Esophagus squamous epithelium (tissue), 4 donors: ENCODE measurements at regions not wholly inside any gene's neighbourhood (a gene's known extent, or its start where the extent isn't known, plus 50 kb on each side); places are given as distances from the start of the nearest gene placed in this dataset.

Experiments
- CTCF ChIP-seq, 6 experiments: fragments of 450-650 bp in 4 of 6; fragments of 200-600 bp in 2 of 6; sonication (generic) in 2 of 6; IDR thresholded peaks; one replicate each; pipeline ENCODE4 v1.5.1; 2016 to 2019; ENCODE audit warnings: antibody characterized with exemption in 6 of 6, mild to moderate bottlenecking in 4 of 6, moderate library complexity in 4 of 6
- POLR2A ChIP-seq, 4 donors: fragments of 450-650 bp; IDR thresholded peaks; one replicate each; pipeline ENCODE4 v1.6.1; 2017; ENCODE audit warnings: antibody characterized with exemption in 4 of 4, mild to moderate bottlenecking in 4 of 4, moderate library complexity in 3 of 4

- no peak for TF ChIP-seq CTCF (IDR thresholded peaks at IDR 0.05)
- no peak for TF ChIP-seq POLR2A (IDR thresholded peaks at IDR 0.05)
Measured at GRCh38 chr14:100473249-100473648, 114.0 kb downstream of the BEGAIN start.
